HG03571 (cell line): ENCODE measurements at regions not wholly inside any gene's neighbourhood (a gene's known extent, or its start where the extent isn't known, plus 50 kb on each side); places are given as distances from the start of the nearest gene placed in this dataset.

Source experiments
- ATAC-seq: cut with Tn5 transposase; IDR thresholded peaks from one replicate; pipeline ENCODE4 v1.9.1; 2021; ENCODE audit not compliant: unreplicated experiment

GRCh38 chr7:36802459-36803135, 78.3 kb upstream of the AOAH start:
- no peak for ATAC-seq

DNA sequence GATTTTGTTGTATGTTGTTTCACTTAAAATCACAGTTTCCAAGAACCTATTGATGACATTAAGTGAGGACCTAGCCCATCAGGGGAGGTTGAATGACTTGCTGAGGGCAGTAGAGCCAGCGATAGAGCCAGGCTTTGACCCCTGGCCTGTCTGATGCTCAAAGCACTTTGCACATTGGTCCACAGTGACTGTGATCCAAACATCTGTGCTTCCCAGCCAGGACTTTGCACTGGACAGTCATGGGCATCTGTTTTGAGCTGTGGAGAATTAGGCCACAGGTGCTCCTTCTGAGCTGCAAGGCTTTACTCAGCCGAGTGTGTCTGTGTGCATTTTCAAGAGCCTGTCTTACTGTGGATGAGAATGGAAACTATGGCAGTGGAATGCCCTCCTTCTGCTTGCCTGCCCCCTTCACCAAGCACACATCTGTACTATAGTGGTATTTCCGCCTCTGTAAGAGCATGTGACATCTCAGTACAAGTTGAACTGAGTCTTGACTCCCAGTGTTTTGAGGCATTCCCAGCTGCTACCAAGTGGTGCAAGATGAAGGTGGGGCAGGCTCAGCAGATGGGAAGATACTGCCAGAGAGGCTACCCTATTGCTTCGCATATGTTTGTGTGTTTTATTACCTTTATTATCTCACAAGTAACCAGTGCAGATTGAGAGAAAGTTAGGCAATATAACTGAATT, 72.7 kb upstream of the AOAH start:
- ATAC-seq, result no peak

GRCh38 chr7:36795451-36796021, 71.2 kb upstream of the AOAH start:
- ATAC-seq, result no peak

GRCh38 chr7:36794689-36795088, 70.4 kb upstream of the AOAH start:
- ATAC-seq, result no peak

GRCh38 chr7:36792421-36792820, 68.1 kb upstream of the AOAH start:
- ATAC-seq, result peak; percentile 62

DNA sequence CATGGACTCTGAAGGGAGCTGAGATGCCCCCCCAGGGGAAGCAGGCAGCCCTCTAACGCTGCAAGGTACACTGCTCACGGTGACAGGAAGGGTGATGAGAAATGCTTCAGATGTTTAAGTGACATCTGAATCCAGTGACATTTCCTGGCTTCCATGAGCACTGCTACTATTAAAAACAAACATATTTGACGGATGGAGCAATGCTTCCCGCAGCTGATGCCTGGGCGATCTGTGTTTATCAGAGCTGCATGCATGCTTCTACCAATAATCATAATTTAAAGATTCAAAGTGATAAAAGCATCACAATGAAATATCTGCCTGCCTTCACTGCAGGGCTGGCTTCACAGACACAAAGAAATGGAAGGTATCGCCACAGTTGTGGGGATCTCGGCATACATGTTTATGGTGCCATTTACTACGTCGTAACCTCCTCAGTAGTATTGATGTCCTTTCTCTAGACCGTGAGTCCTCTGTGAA, 66.1 kb upstream of the AOAH start:
- ATAC-seq, result no peak

DNA sequence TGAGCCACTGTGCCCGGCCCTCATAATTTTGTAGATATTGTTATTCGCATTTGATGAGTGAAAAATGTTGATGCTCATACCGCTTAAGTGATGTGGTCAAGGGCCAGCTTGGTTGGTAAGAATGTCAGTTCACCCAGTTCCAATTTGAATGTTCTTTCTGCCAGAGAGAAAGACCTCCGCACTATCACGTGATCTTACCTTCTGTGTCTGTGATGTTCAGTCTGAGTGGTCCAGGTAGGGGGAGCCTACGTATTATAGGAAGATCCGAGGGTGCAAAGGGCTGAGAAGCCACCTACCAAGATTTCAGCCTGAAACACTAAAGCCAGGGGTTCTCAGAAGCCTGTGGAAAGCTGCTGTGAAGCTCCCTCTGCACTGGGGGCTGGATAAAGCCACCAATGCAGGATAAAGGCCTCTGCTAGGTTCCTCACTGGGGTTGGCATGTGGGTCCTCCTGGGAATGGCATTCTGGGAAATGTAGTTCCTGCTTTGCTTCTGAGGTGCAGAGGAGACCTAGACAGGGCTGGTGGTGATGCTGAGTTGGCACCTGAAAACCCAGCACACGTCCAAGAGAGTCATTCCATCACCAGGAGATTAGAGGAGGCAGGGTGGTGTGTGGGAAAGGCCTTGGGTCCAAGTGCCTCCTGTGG, 64.7 kb upstream of the AOAH start:
- ATAC-seq, result no peak

DNA sequence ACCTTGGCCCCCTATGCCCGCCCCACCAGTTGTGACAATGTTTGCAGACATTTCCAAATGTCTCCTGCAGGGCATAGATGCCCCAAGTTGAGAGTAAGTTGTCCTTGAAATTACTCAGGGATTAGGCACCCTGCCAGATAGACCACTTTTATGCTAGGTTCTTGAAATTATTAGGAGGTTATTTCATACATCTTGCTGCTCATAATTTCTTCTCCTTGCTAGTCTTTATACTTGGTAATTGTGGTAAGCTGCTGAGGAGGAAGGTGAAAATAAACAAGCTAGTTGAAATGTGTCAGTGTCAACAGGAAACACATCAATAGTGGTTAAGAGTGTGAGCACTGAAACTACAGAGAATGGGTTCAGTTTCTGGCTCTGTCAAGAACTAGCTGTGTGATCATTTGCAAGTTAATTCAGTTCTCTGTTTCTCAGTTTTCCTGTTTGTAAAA, 63.7 kb upstream of the AOAH start:
- no peak for ATAC-seq

- ATAC-seq, result peak; percentile 99
These were observed 61.0 kb upstream of the AOAH start for GRCh38 chr7:36784991-36785940.

DNA sequence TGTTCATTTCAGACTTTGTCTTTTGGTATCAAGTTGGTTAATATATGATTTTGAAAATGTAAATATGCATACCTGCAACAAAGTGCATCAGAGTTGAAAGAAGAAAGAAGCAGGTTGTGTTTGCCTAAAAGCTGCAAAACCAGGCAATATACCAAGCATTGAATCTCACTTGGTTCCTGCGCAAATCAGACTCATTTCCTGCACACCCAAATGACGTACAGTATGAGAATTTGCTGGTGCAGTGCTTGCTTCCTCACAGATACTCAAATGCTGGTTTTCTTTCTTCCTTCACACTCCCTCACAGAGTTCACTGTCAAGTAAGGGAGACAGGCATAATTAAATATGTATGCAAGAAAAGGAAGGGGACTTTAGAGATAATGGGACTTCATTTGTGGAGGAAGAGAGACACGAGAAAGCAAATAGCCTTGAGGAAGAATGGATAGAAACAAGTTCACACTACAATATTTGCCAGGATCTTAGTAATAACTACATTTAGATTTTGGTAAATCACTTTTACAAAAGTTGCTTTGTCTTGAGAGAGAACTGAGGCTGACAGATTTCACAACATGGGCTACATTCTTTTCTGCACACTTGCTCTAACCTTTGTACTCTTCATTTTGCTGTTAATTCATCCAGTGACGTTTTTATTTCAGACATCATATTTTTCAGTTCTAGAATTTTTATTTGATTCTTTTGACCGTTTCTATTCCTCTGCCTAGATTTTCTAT, 56.9 kb upstream of the AOAH start:
- ATAC-seq, result no peak

GRCh38 chr7:36777855-36778254, 53.6 kb upstream of the AOAH start:
- no peak for ATAC-seq

DNA sequence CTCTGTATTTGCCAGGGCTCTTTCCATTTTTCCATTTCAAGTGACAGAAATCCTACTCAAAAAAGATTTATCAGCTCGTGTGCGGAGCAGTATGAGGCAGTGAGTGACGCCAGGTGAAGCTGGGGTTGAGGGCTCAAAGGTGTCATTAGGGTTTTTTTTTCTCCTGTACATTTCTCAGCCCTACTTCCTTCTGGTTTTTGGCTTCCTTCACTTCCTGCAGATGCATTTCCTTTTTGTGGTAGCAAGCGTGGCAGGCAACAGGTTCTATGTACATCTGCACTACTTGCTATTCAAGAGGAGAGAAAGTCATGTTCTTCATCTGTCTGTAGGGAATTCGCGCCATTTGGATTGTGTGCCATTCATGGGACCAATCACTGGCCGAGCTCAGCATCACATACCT, 52.8 kb upstream of the AOAH start:
- no peak for ATAC-seq

DNA sequence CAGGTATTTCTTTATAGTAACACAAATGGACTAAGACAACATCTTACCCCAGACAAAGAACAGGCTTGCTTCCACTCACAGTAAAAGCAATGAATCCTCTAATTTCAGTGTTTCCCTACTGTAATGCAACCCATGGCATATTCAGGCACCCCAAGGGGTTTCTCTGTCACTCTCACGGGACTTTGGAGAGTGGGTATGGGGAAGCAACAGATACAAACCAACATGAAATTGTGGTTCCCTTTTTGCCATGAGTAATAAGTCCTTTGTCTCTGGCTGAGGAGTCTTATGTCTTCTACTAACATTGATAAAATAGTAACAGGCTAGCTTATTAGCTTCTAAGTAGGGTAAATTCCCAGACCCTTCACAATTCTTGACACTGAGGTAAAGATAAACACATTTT, 51.4 kb upstream of the AOAH start:
- no peak for ATAC-seq

- no peak for ATAC-seq
These were observed 50.8 kb upstream of the AOAH start for GRCh38 chr7:36775061-36775620.
